ENCODE measurements at regions not wholly inside any gene's neighbourhood (a gene's known extent, or its start where the extent isn't known, plus 50 kb on each side); places are given as distances from the start of the nearest gene placed in this dataset.

- Histone ChIP-seq H3K27ac (ENCODE audit: extremely low read depth, low read depth, low read length) (no peak overlapping the region), H3K9me3 (ENCODE audit: control insufficient read depth, insufficient read depth, low read depth, low read length) (no peaks in the 10 kb centered on the region), H3K36me3 (ENCODE audit: control insufficient read depth in 2 of 2, insufficient read depth in 1 of 2, low read length in 2 of 2) (peaks cover 10 to 11% of the 10 kb centered on the region in 2 experiments), H3K4me1 (ENCODE audit: control insufficient read depth, insufficient read depth, low read length) (peaks cover 3% of the 10 kb centered on the region; the same call in 1 of the 2 replicates), H3K4me3 (ENCODE audit: low read depth, low read length) (no peak overlapping the region)
- TF ChIP-seq TRIM28 (IDR thresholded peaks at IDR 0.05; ENCODE audit: borderline replicate concordance, low read length) (peak; percentile 66; the same call in 1 of the 2 replicates), ZNF843 (tag by site-specific recombination; IDR thresholded peaks at IDR 0.05) (no peak)
- POLR2A ChIA-PET: no interaction called here
- CTCF ChIA-PET: no interaction called here
Observed at GRCh38 chrX:74248889-74249288, 55.1 kb upstream of the ZCCHC13 start.

GRCh38 chrX:74246524-74246923 lies 57.5 kb upstream of the ZCCHC13 start:
- H3K4me3 ChIP-seq (ENCODE audit: low read depth, low read length): no peak overlapping the region
- H3K9me3 ChIP-seq (ENCODE audit: control insufficient read depth, insufficient read depth, low read depth, low read length): no peaks in the 10 kb centered on the region
- TF ChIP-seq ZNF580 (tag by site-specific recombination; IDR thresholded peaks at IDR 0.05) (no peak), REPIN1 (tag by site-specific recombination; IDR thresholded peaks at IDR 0.05; ENCODE audit: low read depth) (no peak), ZNF426 (tag by site-specific recombination; IDR thresholded peaks at IDR 0.05) (no peak), ZNF391 (tag by site-specific recombination; IDR thresholded peaks at IDR 0.05; ENCODE audit: borderline replicate concordance, low read depth) (no peak), ZBTB6 (tag by site-specific recombination; IDR thresholded peaks at IDR 0.05) (no peak)
- H3K36me3 ChIP-seq (ENCODE audit: control insufficient read depth in 2 of 2, insufficient read depth in 1 of 2, low read length in 2 of 2): peaks cover 11 to 22% of the 10 kb centered on the region in 2 experiments
- no peak overlapping the region for H3K27ac ChIP-seq (ENCODE audit: extremely low read depth, low read depth, low read length)
- POLR2A ChIA-PET: no interaction called here
- no peaks in the 10 kb centered on the region for H3K4me1 ChIP-seq (ENCODE audit: control insufficient read depth, insufficient read depth, low read length)
- CTCF ChIA-PET: no interaction called here

GRCh38 chrX:74242484-74243138 lies 61.4 kb upstream of the ZCCHC13 start:
- Histone ChIP-seq H3K4me3 (ENCODE audit: low read depth, low read length) (no peak overlapping the region), H3K9me3 (ENCODE audit: control insufficient read depth, insufficient read depth, low read depth, low read length) (no peaks in the 10 kb centered on the region), H3K36me3 (ENCODE audit: control insufficient read depth in 2 of 2, insufficient read depth in 1 of 2, low read length in 2 of 2) (peaks cover 7 to 49% of the 10 kb centered on the region in 2 experiments), H3K4me1 (ENCODE audit: control insufficient read depth, insufficient read depth, low read length) (no peaks in the 10 kb centered on the region), H3K27ac (ENCODE audit: extremely low read depth, low read depth, low read length) (no peak overlapping the region)
- ChIA-PET CTCF (interaction anchor here (0.6 to 0.7 kb wide), 2 partner anchors 14 to 96 kb away, joined by 3 read pairs; no protein-coding TSS in a partner anchor), POLR2A (no interaction called here)
- TF ChIP-seq ZNF223 (tag by site-specific recombination; IDR thresholded peaks at IDR 0.05) (no peak), ZNF324 (tag by site-specific recombination; IDR thresholded peaks at IDR 0.05) (no peak), YY2 (tag by site-specific recombination; IDR thresholded peaks at IDR 0.05) (no peak), INSM2 (tag by site-specific recombination; IDR thresholded peaks at IDR 0.05) (no peak), ZBTB11 (tag by site-specific recombination; conservative IDR thresholded peaks at IDR 0.05; ENCODE audit: low read depth) (no peak), ZNF837 (tag by site-specific recombination; IDR thresholded peaks at IDR 0.05) (no peak), ZNF785 (tag by site-specific recombination; IDR thresholded peaks at IDR 0.05) (no peak), ZNF391 (tag by site-specific recombination; IDR thresholded peaks at IDR 0.05; ENCODE audit: borderline replicate concordance, low read depth) (no peak), ZNF169 (tag by site-specific recombination; IDR thresholded peaks at IDR 0.05) (no peak), ZNF37A (tag by site-specific recombination; IDR thresholded peaks at IDR 0.05) (no peak), ZNF138 (tag by site-specific recombination; IDR thresholded peaks at IDR 0.05; ENCODE audit: borderline replicate concordance) (no peak), SCRT2 (tag by site-specific recombination; IDR thresholded peaks at IDR 0.05) (no peak), ZFP3 (tag by site-specific recombination; IDR thresholded peaks at IDR 0.05; ENCODE audit: low read depth) (no peak), ZIC2 (tag by site-specific recombination; IDR thresholded peaks at IDR 0.05) (no peak), SETDB1 (IDR thresholded peaks at IDR 0.05; ENCODE audit: insufficient read length, low read length) (no peak), ZNF529 (tag by site-specific recombination; IDR thresholded peaks at IDR 0.05; ENCODE audit: insufficient replicate concordance) (no peak)

Data from HEK293 (cell line).